Ishikawa (cell line): ENCODE measurements at regions not wholly inside any gene's neighbourhood (a gene's known extent, or its start where the extent isn't known, plus 50 kb on each side); places are given as distances from the start of the nearest gene placed in this dataset.

ENCODE experiments used
- CREB1 ChIP-seq: IDR thresholded peaks from 2 replicates; pipeline ENCODE4 v1.6.1; 2012; ENCODE audit warnings: low read depth
- EGR1 ChIP-seq: IDR thresholded peaks from 2 replicates; pipeline ENCODE4 v1.6.1; 2012
- EP300 ChIP-seq: IDR thresholded peaks from 2 replicates; pipeline ENCODE4 v1.6.1; 2012; ENCODE audit warnings: borderline replicate concordance
- NFIC ChIP-seq: IDR thresholded peaks from 2 replicates; pipeline ENCODE4 v1.6.1; 2012
- RAD21 ChIP-seq: IDR thresholded peaks from 2 replicates; pipeline ENCODE4 v1.6.1; 2012; ENCODE audit warnings: low read depth
- TAF1 ChIP-seq: IDR thresholded peaks from 2 replicates; pipeline ENCODE4 v1.6.1; 2012; ENCODE audit warnings: low read depth, mild to moderate bottlenecking
- TCF12 ChIP-seq: IDR thresholded peaks from 2 replicates; pipeline ENCODE4 v1.6.1; 2012; ENCODE audit warnings: low read depth
- YY1 ChIP-seq: IDR thresholded peaks from 2 replicates; pipeline ENCODE4 v1.6.1; 2012; ENCODE audit warnings: low read depth
- TF ChIP-seq, protein P1 (sequence below): IDR thresholded peaks from 2 replicates; pipeline ENCODE4 v1.6.1; 2012; ENCODE audit warnings: low read depth, mild to moderate bottlenecking
- TF ChIP-seq, protein P2 (sequence below): IDR thresholded peaks from 2 replicates; pipeline ENCODE4 v1.6.1; 2012

DNA sequence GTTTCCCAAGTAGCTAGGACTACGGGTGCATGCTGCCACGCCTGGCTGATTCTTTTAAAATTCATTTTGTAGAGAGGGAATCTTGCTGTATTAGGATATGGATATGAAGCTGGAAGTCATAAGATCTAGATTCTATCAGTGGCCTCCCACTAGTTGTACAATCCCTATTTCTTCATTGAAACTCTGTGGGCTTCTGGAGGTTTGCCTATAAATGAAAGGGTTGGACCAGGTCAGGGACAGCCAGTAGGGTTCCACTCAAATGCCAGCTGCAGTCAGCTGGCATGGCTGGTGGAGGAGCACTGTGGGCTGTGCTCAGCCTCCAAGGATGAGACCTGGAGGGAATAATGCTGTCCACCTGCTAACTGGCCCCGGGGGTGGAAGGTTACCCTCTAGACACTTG is 110.2 kb upstream of the GJB6 start:
- no peak for TF ChIP-seq NFIC
- no peak for TF ChIP-seq EP300
- no peak for TF ChIP-seq EGR1
- TF ChIP-seq RAD21: no peak
- TF ChIP-seq TCF12: no peak
- TF ChIP-seq YY1: no peak
- no peak for TF ChIP-seq CREB1
- TF ChIP-seq TAF1: no peak
- TF ChIP-seq, protein P1, sequence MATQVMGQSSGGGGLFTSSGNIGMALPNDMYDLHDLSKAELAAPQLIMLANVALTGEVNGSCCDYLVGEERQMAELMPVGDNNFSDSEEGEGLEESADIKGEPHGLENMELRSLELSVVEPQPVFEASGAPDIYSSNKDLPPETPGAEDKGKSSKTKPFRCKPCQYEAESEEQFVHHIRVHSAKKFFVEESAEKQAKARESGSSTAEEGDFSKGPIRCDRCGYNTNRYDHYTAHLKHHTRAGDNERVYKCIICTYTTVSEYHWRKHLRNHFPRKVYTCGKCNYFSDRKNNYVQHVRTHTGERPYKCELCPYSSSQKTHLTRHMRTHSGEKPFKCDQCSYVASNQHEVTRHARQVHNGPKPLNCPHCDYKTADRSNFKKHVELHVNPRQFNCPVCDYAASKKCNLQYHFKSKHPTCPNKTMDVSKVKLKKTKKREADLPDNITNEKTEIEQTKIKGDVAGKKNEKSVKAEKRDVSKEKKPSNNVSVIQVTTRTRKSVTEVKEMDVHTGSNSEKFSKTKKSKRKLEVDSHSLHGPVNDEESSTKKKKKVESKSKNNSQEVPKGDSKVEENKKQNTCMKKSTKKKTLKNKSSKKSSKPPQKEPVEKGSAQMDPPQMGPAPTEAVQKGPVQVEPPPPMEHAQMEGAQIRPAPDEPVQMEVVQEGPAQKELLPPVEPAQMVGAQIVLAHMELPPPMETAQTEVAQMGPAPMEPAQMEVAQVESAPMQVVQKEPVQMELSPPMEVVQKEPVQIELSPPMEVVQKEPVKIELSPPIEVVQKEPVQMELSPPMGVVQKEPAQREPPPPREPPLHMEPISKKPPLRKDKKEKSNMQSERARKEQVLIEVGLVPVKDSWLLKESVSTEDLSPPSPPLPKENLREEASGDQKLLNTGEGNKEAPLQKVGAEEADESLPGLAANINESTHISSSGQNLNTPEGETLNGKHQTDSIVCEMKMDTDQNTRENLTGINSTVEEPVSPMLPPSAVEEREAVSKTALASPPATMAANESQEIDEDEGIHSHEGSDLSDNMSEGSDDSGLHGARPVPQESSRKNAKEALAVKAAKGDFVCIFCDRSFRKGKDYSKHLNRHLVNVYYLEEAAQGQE: no peak
- TF ChIP-seq, protein P2, sequence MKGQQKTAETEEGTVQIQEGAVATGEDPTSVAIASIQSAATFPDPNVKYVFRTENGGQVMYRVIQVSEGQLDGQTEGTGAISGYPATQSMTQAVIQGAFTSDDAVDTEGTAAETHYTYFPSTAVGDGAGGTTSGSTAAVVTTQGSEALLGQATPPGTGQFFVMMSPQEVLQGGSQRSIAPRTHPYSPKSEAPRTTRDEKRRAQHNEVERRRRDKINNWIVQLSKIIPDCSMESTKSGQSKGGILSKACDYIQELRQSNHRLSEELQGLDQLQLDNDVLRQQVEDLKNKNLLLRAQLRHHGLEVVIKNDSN: no peak
